Keratinocyte (primary cell): ENCODE measurements at regions not wholly inside any gene's neighbourhood (a gene's known extent, or its start where the extent isn't known, plus 50 kb on each side); places are given as distances from the start of the nearest gene placed in this dataset.

Experiments
- DNase-seq: peaks from one replicate; pipeline ENCODE4 v3.0.0-alpha.2; 2011; ENCODE audit warnings: low read depth, missing footprints, low spot score
- FAIRE-seq: peaks from 2 replicates; lab custom pipeline; 2011; peaks lifted over from hg19 to GRCh38; lab: Jason Lieb, UNC
- H2AFZ ChIP-seq: 2 replicates; pipeline ENCODE4 v1.6.0; 2012; ENCODE audit warnings: low read length, control low read depth, inconsistent platforms; ENCODE audit not compliant: control insufficient read depth
- H3K27ac ChIP-seq: 2 replicates; pipeline ENCODE4 v1.5.1; 2011; ENCODE audit warnings: low read length; ENCODE audit not compliant: control insufficient read depth, insufficient read depth
- H3K27me3 ChIP-seq: 3 replicates; pipeline ENCODE4 v1.6.0; 2011; ENCODE audit warnings: low read length; ENCODE audit not compliant: control insufficient read depth, insufficient read depth; ENCODE audit errors: extremely low read depth
- H3K36me3 ChIP-seq, 2 experiments: 2 replicates in 1 of 2; 3 replicates in 1 of 2; pipeline ENCODE4 v1.5.1; 2011; ENCODE audit warnings: low read length in 2 of 2, mild to moderate bottlenecking in 1 of 2; ENCODE audit not compliant: control insufficient read depth in 2 of 2, insufficient read depth in 2 of 2; ENCODE audit errors: extremely low read depth in 1 of 2
- H3K4me1 ChIP-seq: 3 replicates; pipeline ENCODE4 v1.5.1; 2011; ENCODE audit warnings: low read length; ENCODE audit not compliant: control insufficient read depth, insufficient read depth; ENCODE audit errors: extremely low read depth
- H3K4me2 ChIP-seq: 3 replicates; pipeline ENCODE4 v1.6.0; 2011; ENCODE audit warnings: low read depth, low read length; ENCODE audit not compliant: control insufficient read depth, insufficient read depth; ENCODE audit errors: extremely low read depth
- H3K4me3 ChIP-seq, 3 experiments: fragments of 200-600 bp in 1 of 3; sonication (generic) in 1 of 3; 2 replicates in 2 of 3; 3 replicates in 1 of 3; pipeline ENCODE4 v1.5.1; 2011 to 2016; ENCODE audit warnings: low read length in 3 of 3, mild to moderate bottlenecking in 3 of 3, control low read depth in 2 of 3, inconsistent platforms in 1 of 3, low read depth in 1 of 3, mixed read lengths in 1 of 3, mixed run types in 1 of 3, moderate library complexity in 1 of 3; ENCODE audit not compliant: control insufficient read depth in 2 of 3, insufficient read depth in 2 of 3; ENCODE audit errors: extremely low read depth in 1 of 3
- H3K79me2 ChIP-seq: 2 replicates; pipeline ENCODE4 v1.6.0; 2012; ENCODE audit warnings: low read length; ENCODE audit not compliant: control insufficient read depth, insufficient read depth
- H3K9ac ChIP-seq: 3 replicates; pipeline ENCODE4 v1.6.0; 2011; ENCODE audit warnings: low read length; ENCODE audit not compliant: control insufficient read depth, insufficient read depth; ENCODE audit errors: extremely low read depth
- H3K9me1 ChIP-seq: 3 replicates; pipeline ENCODE4 v1.6.0; 2011; ENCODE audit warnings: low read length; ENCODE audit not compliant: control insufficient read depth, insufficient read depth; ENCODE audit errors: extremely low read depth
- H3K9me3 ChIP-seq: 2 replicates; pipeline ENCODE4 v1.5.1; 2012; ENCODE audit warnings: low read depth, low read length; ENCODE audit not compliant: control insufficient read depth
- H4K20me1 ChIP-seq: 3 replicates; pipeline ENCODE4 v1.6.0; 2011; ENCODE audit warnings: low read length; ENCODE audit not compliant: control insufficient read depth, insufficient read depth; ENCODE audit errors: extremely low read depth
- CTCF ChIP-seq, 3 experiments: IDR thresholded peaks in 1 of 3; conservative IDR thresholded peaks in 1 of 3; optimal IDR thresholded peaks in 1 of 3; 2 replicates in 2 of 3; 3 replicates in 1 of 3; pipeline versions ENCODE3 to v1.5.1; 2011; ENCODE audit warnings: low read length in 3 of 3, mild to moderate bottlenecking in 3 of 3, moderate library complexity in 2 of 3, control low read depth in 1 of 3, inconsistent platforms in 1 of 3; ENCODE audit not compliant: insufficient read depth in 2 of 3; ENCODE audit errors: extremely low read depth in 1 of 3
- EZH2 ChIP-seq: IDR thresholded peaks from one replicate; pipeline ENCODE4 v1.6.1; 2012; ENCODE audit warnings: inconsistent platforms, mild to moderate bottlenecking, low read length, moderate library complexity
- dilution Hi-C: fragments of 300-500 bp; cut with MboI; formaldehyde crosslinking; loops from one replicate; pipeline ENCODE4 v1.7.0; 2020; ENCODE audit warnings: low sequenced_read_pairs; ENCODE audit not compliant: extremely low pct_ligation_motif_present

GRCh38 chr1:173301507-173301906, 94.4 kb upstream of the TNFSF4 start:
- no peak for FAIRE-seq
- DNase-seq: no peak
- no peaks in the 10 kb centered on the region for H3K9me3 ChIP-seq

GRCh38 chr1:173302366-173302765, 95.2 kb upstream of the TNFSF4 start:
- TF ChIP-seq CTCF (optimal IDR thresholded peaks at IDR 0.05 in 1 of 3, IDR thresholded peaks at IDR 0.05 in 1 of 3, conservative IDR thresholded peaks at IDR 0.05 in 1 of 3; ENCODE audit: extremely low read depth in 1 of 3, insufficient read depth in 2 of 3, low read length in 3 of 3) (no peak), EZH2 (no peak)

More at GRCh38 chr1:173301507-173301906, 94.4 kb upstream of the TNFSF4 start:
- dilution Hi-C loops: no loop called here
- Histone ChIP-seq H3K4me2 (no peak overlapping the region), H3K4me3 (no peak overlapping the region), H3K36me3 (no peaks in the 10 kb centered on the region), H3K27ac (no peak overlapping the region), H2AFZ (no peak overlapping the region), H3K4me1 (no peaks in the 10 kb centered on the region), H4K20me1 (no peaks in the 10 kb centered on the region), H3K27me3 (no peaks in the 10 kb centered on the region), H3K9me1 (no peaks in the 10 kb centered on the region), H3K9ac (no peak overlapping the region), H3K79me2 (no peaks in the 10 kb centered on the region)
- TF ChIP-seq CTCF (optimal IDR thresholded peaks at IDR 0.05 in 1 of 3, IDR thresholded peaks at IDR 0.05 in 1 of 3, conservative IDR thresholded peaks at IDR 0.05 in 1 of 3; ENCODE audit: extremely low read depth in 1 of 3, insufficient read depth in 2 of 3, low read length in 3 of 3) (no peak), EZH2 (no peak)

More at GRCh38 chr1:173302366-173302765, 95.2 kb upstream of the TNFSF4 start:
- dilution Hi-C loops: no loop called here
- Histone ChIP-seq H3K27ac (no peak overlapping the region), H3K9me1 (no peaks in the 10 kb centered on the region), H3K79me2 (no peaks in the 10 kb centered on the region), H3K4me1 (no peaks in the 10 kb centered on the region), H3K27me3 (no peaks in the 10 kb centered on the region), H2AFZ (no peak overlapping the region), H3K9ac (no peak overlapping the region), H4K20me1 (no peaks in the 10 kb centered on the region), H3K4me3 (no peak overlapping the region), H3K36me3 (no peaks in the 10 kb centered on the region), H3K4me2 (no peak overlapping the region), H3K9me3 (no peaks in the 10 kb centered on the region)
- DNase-seq (no peak), FAIRE-seq (no peak)
